Upper lobe of left lung (tissue), 4 donors: ENCODE measurements at regions not wholly inside any gene's neighbourhood (a gene's known extent, or its start where the extent isn't known, plus 50 kb on each side); places are given as distances from the start of the nearest gene placed in this dataset.

Experiments used
- CTCF ChIP-seq, 6 experiments: fragments of 450-650 bp in 4 of 6; fragments of 200-600 bp in 2 of 6; sonication (generic) in 2 of 6; IDR thresholded peaks; one replicate each; pipeline ENCODE4 v1.5.1; 2016 to 2019; ENCODE audit warnings: antibody characterized with exemption in 6 of 6
- POLR2A ChIP-seq, 4 donors: fragments of 450-650 bp; IDR thresholded peaks; one replicate each; pipeline ENCODE4 v1.5.1; 2016 to 2017; ENCODE audit warnings: antibody characterized with exemption in 4 of 4, mild to moderate bottlenecking in 2 of 4
- POLR2AphosphoS5 ChIP-seq, 2 donors: sonication (generic); formaldehyde crosslinking; IDR thresholded peaks; one replicate each; pipeline ENCODE4 v1.5.1; 2017; ENCODE audit warnings: antibody characterized with exemption in 2 of 2

GRCh38 chr4:189301692-189302091 is 639.0 kb upstream of the FRG1 start:
- TF ChIP-seq POLR2AphosphoS5 (IDR thresholded peaks at IDR 0.05) (no peak), CTCF (IDR thresholded peaks at IDR 0.05) (no peak), POLR2A (IDR thresholded peaks at IDR 0.05) (no peak)
